ENCODE measurements at regions not wholly inside any gene's neighbourhood (a gene's known extent, or its start where the extent isn't known, plus 50 kb on each side); places are given as distances from the start of the nearest gene placed in this dataset.

DNA sequence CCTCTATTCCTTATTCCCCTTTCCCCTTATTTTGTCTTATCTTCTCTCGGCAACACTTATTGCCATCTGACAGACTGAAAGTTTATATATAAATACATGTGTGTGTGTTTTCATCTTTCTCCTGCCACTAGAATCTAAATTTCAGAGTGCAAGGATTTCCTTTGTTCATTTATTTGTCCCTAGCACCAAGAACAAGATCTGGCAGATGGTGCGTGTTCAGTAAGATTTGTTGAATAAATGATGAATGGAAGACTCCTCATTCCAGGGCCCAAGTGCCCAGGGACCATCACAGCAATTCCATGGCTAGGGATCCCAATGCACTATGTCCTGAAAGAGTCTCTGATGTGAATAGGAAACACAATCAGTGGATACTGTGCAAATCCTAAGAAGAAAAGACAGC, 97.9 kb upstream of the EEA1 start:
- no peak overlapping the region for H3K4me3 ChIP-seq
- H3K9me3 ChIP-seq: no peaks in the 10 kb centered on the region
- no peak for DNase-seq (ENCODE audit: low spot score in 2 of 2)
- no peak overlapping the region for H3K27ac ChIP-seq
- H3K27me3 ChIP-seq: no peaks in the 10 kb centered on the region
- H3K4me1 ChIP-seq: no peaks in the 10 kb centered on the region
- no peak for TF ChIP-seq POLR2AphosphoS5 (IDR thresholded peaks at IDR 0.05)
- no peak for TF ChIP-seq POLR2A (IDR thresholded peaks at IDR 0.05)
- TF ChIP-seq CTCF (IDR thresholded peaks at IDR 0.05): no peak
- intact Hi-C loops (cut with DNase I; ENCODE audit: low total_unique reads): no loop called here
- H3K36me3 ChIP-seq: no peaks in the 10 kb centered on the region

DNA sequence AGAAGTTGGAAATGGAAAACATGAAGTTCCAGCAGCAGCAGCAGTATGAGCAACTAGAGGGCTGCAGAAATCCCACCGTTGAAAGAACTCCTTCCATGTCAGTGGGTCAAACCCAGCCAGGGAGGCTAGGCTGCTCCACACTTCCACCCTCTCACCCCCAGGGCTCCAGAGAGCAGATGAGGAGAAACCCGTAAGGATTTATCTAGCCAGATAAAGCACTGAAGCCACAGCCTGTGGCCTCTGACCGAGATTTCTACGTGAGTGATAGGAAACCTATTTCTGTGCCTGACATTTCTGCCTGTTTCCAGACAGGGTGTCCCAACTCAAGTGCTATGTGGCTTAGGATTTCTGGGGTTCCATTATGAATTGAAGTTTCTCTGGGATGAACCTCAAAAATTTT, 100.0 kb upstream of the EEA1 start:
- no peak overlapping the region for H3K27ac ChIP-seq
- H3K4me3 ChIP-seq: no peak overlapping the region
- no peak for DNase-seq (ENCODE audit: low spot score in 2 of 2)
- H3K36me3 ChIP-seq: no peaks in the 10 kb centered on the region
- no peaks in the 10 kb centered on the region for H3K4me1 ChIP-seq
- no peaks in the 10 kb centered on the region for H3K27me3 ChIP-seq
- no peak for TF ChIP-seq CTCF (IDR thresholded peaks at IDR 0.05)
- intact Hi-C loops (cut with DNase I; ENCODE audit: low total_unique reads): no loop called here
- no peaks in the 10 kb centered on the region for H3K9me3 ChIP-seq

DNA sequence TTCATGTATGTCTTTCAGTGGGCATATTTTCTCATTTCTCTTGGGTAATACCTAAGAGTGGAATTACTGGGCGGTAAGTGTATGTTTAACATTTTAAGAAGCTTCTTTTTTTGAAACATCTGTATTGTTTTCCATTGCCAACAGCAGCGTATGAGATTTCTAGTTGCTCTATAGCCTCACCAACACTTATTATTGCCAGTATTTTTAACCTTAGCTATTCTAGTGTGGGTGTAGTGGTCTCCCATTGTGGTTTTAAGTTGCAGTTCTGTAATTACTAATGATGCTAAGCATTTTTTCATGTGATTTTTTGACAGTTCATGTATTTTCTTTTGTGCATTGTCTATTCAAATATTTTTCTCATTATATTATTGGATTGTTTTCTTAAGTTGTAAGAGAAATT, 101.9 kb upstream of the EEA1 start:
- Histone ChIP-seq H3K9me3 (no peaks in the 10 kb centered on the region), H3K27me3 (no peaks in the 10 kb centered on the region), H3K4me1 (no peaks in the 10 kb centered on the region), H3K27ac (no peak overlapping the region), H3K36me3 (no peaks in the 10 kb centered on the region), H3K4me3 (no peak overlapping the region)
- intact Hi-C loops (cut with DNase I; ENCODE audit: low total_unique reads): no loop called here
- TF ChIP-seq POLR2A (IDR thresholded peaks at IDR 0.05) (no peak), POLR2AphosphoS5 (IDR thresholded peaks at IDR 0.05) (no peak), CTCF (IDR thresholded peaks at IDR 0.05) (no peak)
- DNase-seq (ENCODE audit: low spot score in 2 of 2): no peak

DNA sequence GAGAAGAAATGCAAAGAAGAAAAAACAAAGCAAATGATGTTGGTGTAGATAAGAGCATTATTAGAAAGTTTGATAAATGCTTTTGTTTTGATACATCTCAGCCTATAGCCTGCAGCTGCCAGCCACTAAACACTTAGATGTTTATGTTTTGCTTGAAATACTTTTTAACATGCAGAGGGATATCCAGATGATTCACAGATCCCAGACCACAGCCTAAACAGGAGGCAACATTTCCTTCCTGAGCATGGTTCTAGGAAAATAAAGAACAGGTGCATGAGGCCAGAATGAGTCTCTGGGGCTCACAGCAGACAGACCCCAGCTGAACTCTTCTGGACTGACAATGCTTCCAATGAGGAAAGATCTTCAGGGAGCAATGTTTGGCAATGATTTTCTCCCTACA, 103.7 kb upstream of the EEA1 start:
- intact Hi-C loops (cut with DNase I; ENCODE audit: low total_unique reads): no loop called here

GRCh38 chr12:93033948-93034347, 104.9 kb upstream of the EEA1 start:
- TF ChIP-seq POLR2AphosphoS5 (IDR thresholded peaks at IDR 0.05) (no peak), CTCF (IDR thresholded peaks at IDR 0.05) (no peak), POLR2A (IDR thresholded peaks at IDR 0.05) (no peak)
- no peaks in the 10 kb centered on the region for H3K36me3 ChIP-seq
- DNase-seq (ENCODE audit: low spot score in 2 of 2): no peak
- no peaks in the 10 kb centered on the region for H3K9me3 ChIP-seq
- no peaks in the 10 kb centered on the region for H3K4me1 ChIP-seq
- intact Hi-C loops (cut with DNase I; ENCODE audit: low total_unique reads): no loop called here
- H3K4me3 ChIP-seq: no peak overlapping the region
- no peak overlapping the region for H3K27ac ChIP-seq
- no peaks in the 10 kb centered on the region for H3K27me3 ChIP-seq

More for the DNA sequence above, 103.7 kb upstream of the EEA1 start:
- no peak for DNase-seq (ENCODE audit: low spot score in 2 of 2)
- no peak overlapping the region for H3K27ac ChIP-seq
- no peaks in the 10 kb centered on the region for H3K36me3 ChIP-seq
- TF ChIP-seq POLR2A (IDR thresholded peaks at IDR 0.05) (no peak), POLR2AphosphoS5 (IDR thresholded peaks at IDR 0.05) (no peak), CTCF (IDR thresholded peaks at IDR 0.05) (no peak)
- no peaks in the 10 kb centered on the region for H3K27me3 ChIP-seq
- no peaks in the 10 kb centered on the region for H3K9me3 ChIP-seq
- no peaks in the 10 kb centered on the region for H3K4me1 ChIP-seq
- no peak overlapping the region for H3K4me3 ChIP-seq

Measured in breast epithelium (tissue), 4 donors.